ENCODE measurements at regions not wholly inside any gene's neighbourhood (a gene's known extent, or its start where the extent isn't known, plus 50 kb on each side); places are given as distances from the start of the nearest gene placed in this dataset.

DNA sequence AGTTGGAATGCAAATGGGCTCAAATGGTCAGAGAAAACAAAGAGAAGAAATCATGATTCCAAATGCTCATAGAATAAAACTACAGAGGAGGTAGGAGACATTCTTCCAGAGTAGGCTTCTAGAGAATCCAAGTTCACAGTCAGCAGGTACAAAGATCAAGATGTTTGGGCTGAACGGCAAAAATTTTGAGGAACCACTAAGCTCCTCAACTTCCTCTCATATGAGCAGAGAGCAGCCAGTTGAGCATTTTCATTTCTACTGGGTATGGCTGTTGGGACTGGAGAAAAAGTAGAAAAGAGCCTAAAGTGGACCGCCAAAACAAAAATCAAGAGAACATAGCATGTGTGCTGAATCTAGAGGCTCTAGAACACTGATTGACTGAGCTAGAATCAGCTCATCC lies 73.8 kb upstream of the ARID2 start:
- no peak for TF ChIP-seq CTCF (IDR thresholded peaks at IDR 0.05)
- TF ChIP-seq POLR2A (IDR thresholded peaks at IDR 0.05), result no peak
- TF ChIP-seq EP300 (IDR thresholded peaks at IDR 0.05), result no peak

Data from tibial nerve (tissue), 4 donors.